CD14-positive monocyte (primary cell): ENCODE measurements at regions not wholly inside any gene's neighbourhood (a gene's known extent, or its start where the extent isn't known, plus 50 kb on each side); places are given as distances from the start of the nearest gene placed in this dataset.

Experiments used
- DNase-seq, 3 donors: peaks; one replicate each; pipeline ENCODE4 v3.0.0-alpha.2; 2011 to 2022
- H2AFZ ChIP-seq: 2 replicates; pipeline ENCODE4 v1.6.0; 2012; ENCODE audit warnings: mild to moderate bottlenecking, low read depth, low read length, inconsistent platforms; ENCODE audit not compliant: insufficient read depth, poor library complexity, severe bottlenecking
- H3K27ac ChIP-seq, 2 donors: 1 replicate in 1 of 2; 2 replicates in 1 of 2; pipeline ENCODE4 v1.5.1; 2012 to 2013; ENCODE audit warnings: low read length in 2 of 2, control low read depth in 1 of 2, inconsistent platforms in 1 of 2, low read depth in 1 of 2, mild to moderate bottlenecking in 1 of 2
- H3K27me3 ChIP-seq, 2 donors: one replicate each; pipeline versions ENCODE4 v1.6.0 to v1.6.1; 2011 to 2013; ENCODE audit warnings: low read length in 2 of 2; ENCODE audit not compliant: control insufficient read depth in 2 of 2, insufficient read depth in 2 of 2
- H3K36me3 ChIP-seq, 2 donors: replicated peaks in 1 of 2; 1 replicate in 1 of 2; 2 replicates in 1 of 2; pipeline versions ENCODE4 v1.5.1 to v1.6.1; 2012 to 2013; ENCODE audit warnings: low read length in 2 of 2, control low read depth in 1 of 2, inconsistent platforms in 1 of 2, mild to moderate bottlenecking in 1 of 2; ENCODE audit not compliant: insufficient read depth in 2 of 2, control insufficient read depth in 1 of 2
- H3K4me1 ChIP-seq, 2 donors: 1 replicate in 1 of 2; 2 replicates in 1 of 2; pipeline versions ENCODE4 v1.5.1 to v1.6.1; 2012 to 2013; ENCODE audit warnings: low read length in 2 of 2, control low read depth in 1 of 2, inconsistent platforms in 1 of 2, mild to moderate bottlenecking in 1 of 2, moderate library complexity in 1 of 2; ENCODE audit not compliant: insufficient read depth in 2 of 2, control insufficient read depth in 1 of 2
- H3K4me2 ChIP-seq: replicated peaks from 2 replicates; pipeline ENCODE3; 2012; ENCODE audit warnings: low read length, moderate library complexity, mild to moderate bottlenecking; ENCODE audit not compliant: poor library complexity, severe bottlenecking; ENCODE audit errors: extremely low read depth
- H3K4me3 ChIP-seq, 3 experiments: fragments of 200-600 bp in 1 of 3; sonication (generic) in 1 of 3; replicated peaks in 1 of 3; 1 replicate in 2 of 3; 2 replicates in 1 of 3; pipeline ENCODE4 v1.5.1; 2011 to 2013; ENCODE audit warnings: low read length in 3 of 3, mild to moderate bottlenecking in 3 of 3, control low read depth in 2 of 3, low read depth in 2 of 3, inconsistent platforms in 1 of 3, moderate library complexity in 1 of 3
- H3K79me2 ChIP-seq: 2 replicates; pipeline ENCODE4 v1.6.0; 2012; ENCODE audit warnings: mild to moderate bottlenecking, control low read depth, inconsistent platforms, low read length, moderate library complexity; ENCODE audit not compliant: insufficient read depth
- H3K9ac ChIP-seq: 2 replicates; pipeline ENCODE4 v1.6.0; 2017; ENCODE audit warnings: low read length, mild to moderate bottlenecking; ENCODE audit not compliant: insufficient read depth, poor library complexity, severe bottlenecking
- H3K9me3 ChIP-seq, 2 donors: replicated peaks in 1 of 2; 1 replicate in 1 of 2; 2 replicates in 1 of 2; pipeline versions ENCODE4 v1.5.1 to v1.6.1; 2012 to 2013; ENCODE audit warnings: low read length in 2 of 2, control low read depth in 1 of 2; ENCODE audit not compliant: control insufficient read depth in 1 of 2, insufficient read depth in 1 of 2
- H4K20me1 ChIP-seq: 2 replicates; pipeline ENCODE4 v1.6.0; 2012; ENCODE audit warnings: mild to moderate bottlenecking, low read length, control low read depth, moderate library complexity; ENCODE audit not compliant: insufficient read depth
- H3K27ac Mint-ChIP-seq, 7 donors: one replicate each; pipeline ENCODE4 v1.8.0; 2020; ENCODE audit warnings: mild to moderate bottlenecking in 7 of 7, mixed read lengths in 7 of 7, moderate library complexity in 6 of 7, inconsistent platforms in 2 of 7
- H3K27me3 Mint-ChIP-seq, 3 donors: one replicate each; pipeline ENCODE4 v1.8.0; 2021 to 2022; ENCODE audit warnings: low read depth in 3 of 3, mild to moderate bottlenecking in 3 of 3, mixed read lengths in 3 of 3, moderate library complexity in 3 of 3, inconsistent platforms in 1 of 3
- H3K36me3 Mint-ChIP-seq, 2 donors: one replicate each; pipeline ENCODE4 v1.8.0; 2020; ENCODE audit warnings: mixed read lengths in 2 of 2, inconsistent platforms in 1 of 2, mild to moderate bottlenecking in 1 of 2
- H3K4me1 Mint-ChIP-seq: one replicate; pipeline ENCODE4 v1.8.0; 2020; ENCODE audit warnings: mild to moderate bottlenecking, mixed read lengths
- H3K4me3 Mint-ChIP-seq, 2 donors: one replicate each; pipeline ENCODE4 v1.8.0; 2020; ENCODE audit warnings: mild to moderate bottlenecking in 2 of 2, mixed read lengths in 2 of 2, moderate library complexity in 1 of 2
- H3K9me3 Mint-ChIP-seq, 7 donors: one replicate each; pipeline ENCODE4 v1.8.0; 2020 to 2022; ENCODE audit warnings: mixed read lengths in 7 of 7, mild to moderate bottlenecking in 6 of 7, moderate library complexity in 6 of 7, inconsistent platforms in 2 of 7
- WGBS: methylation state at CpG from one replicate; pipeline ENCODE4 v1.1.5; 2013; ENCODE audit warnings: missing lambda C conversion rate; ENCODE audit not compliant: insufficient coverage; 5-methylcytosine and 5-hydroxymethylcytosine counted together
- intact Hi-C, 2 donors: fragments of 100-400 bp; cut with micrococcal nuclease; formaldehyde crosslinking; loops; one replicate each; pipeline versions ENCODE4 v1.15.0 to v1.15.1; 2023
- TF ChIP-seq, protein P1 (sequence below): fragments of 200-600 bp; IDR thresholded peaks from one replicate; pipeline ENCODE4 v1.8.0; 2022; ENCODE audit warnings: antibody characterized with exemption, mild to moderate bottlenecking

DNA sequence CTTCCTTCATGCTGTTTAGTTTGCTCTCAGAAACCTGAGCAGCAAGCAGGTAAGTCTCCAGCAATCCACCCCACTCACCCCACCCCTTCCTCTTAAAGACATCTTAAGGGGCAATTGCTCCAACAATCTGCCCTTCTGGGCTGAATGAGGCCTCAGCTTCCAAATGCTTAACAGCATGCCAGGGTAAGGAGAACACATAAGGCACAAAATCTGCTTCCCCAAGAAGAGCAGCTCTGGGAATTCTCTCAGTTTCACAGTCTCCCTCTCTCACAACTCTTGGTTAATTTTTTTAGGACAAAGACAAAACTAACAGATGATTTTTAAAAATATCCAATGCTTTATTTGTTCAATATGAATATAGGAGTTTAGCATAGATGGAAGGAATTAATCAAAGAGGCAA, 288.9 kb upstream of the CCDC196 start:
- H3K79me2 ChIP-seq, result no peaks in the 10 kb centered on the region
- no peaks in the 10 kb centered on the region for H3K27me3 Mint-ChIP-seq
- peaks cover 7 to 20% (median 18%) of the 10 kb centered on the region in 7 donors for H3K9me3 Mint-ChIP-seq
- H3K4me1 Mint-ChIP-seq, result no peaks in the 10 kb centered on the region
- H3K4me1 ChIP-seq, result no peaks in the 10 kb centered on the region
- H2AFZ ChIP-seq, result no peak overlapping the region
- no peak overlapping the region for H3K4me3 ChIP-seq
- no peak overlapping the region for H3K4me2 ChIP-seq
- H3K4me3 Mint-ChIP-seq, result no peak overlapping the region
- no peaks in the 10 kb centered on the region for H4K20me1 ChIP-seq
- intact Hi-C loops, result no loop called here
- no peaks in the 10 kb centered on the region for H3K27me3 ChIP-seq
- TF ChIP-seq, protein P1, sequence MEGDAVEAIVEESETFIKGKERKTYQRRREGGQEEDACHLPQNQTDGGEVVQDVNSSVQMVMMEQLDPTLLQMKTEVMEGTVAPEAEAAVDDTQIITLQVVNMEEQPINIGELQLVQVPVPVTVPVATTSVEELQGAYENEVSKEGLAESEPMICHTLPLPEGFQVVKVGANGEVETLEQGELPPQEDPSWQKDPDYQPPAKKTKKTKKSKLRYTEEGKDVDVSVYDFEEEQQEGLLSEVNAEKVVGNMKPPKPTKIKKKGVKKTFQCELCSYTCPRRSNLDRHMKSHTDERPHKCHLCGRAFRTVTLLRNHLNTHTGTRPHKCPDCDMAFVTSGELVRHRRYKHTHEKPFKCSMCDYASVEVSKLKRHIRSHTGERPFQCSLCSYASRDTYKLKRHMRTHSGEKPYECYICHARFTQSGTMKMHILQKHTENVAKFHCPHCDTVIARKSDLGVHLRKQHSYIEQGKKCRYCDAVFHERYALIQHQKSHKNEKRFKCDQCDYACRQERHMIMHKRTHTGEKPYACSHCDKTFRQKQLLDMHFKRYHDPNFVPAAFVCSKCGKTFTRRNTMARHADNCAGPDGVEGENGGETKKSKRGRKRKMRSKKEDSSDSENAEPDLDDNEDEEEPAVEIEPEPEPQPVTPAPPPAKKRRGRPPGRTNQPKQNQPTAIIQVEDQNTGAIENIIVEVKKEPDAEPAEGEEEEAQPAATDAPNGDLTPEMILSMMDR, result no peak
- H3K27ac Mint-ChIP-seq, result no peak overlapping the region
- peaks cover 22 to 32% of the 10 kb centered on the region in 2 donors for H3K9me3 ChIP-seq
- no peak for DNase-seq
- no peaks in the 10 kb centered on the region for H3K36me3 Mint-ChIP-seq
- no peak overlapping the region for H3K27ac ChIP-seq
- no peak overlapping the region for H3K9ac ChIP-seq
- no peaks in the 10 kb centered on the region for H3K36me3 ChIP-seq

DNA sequence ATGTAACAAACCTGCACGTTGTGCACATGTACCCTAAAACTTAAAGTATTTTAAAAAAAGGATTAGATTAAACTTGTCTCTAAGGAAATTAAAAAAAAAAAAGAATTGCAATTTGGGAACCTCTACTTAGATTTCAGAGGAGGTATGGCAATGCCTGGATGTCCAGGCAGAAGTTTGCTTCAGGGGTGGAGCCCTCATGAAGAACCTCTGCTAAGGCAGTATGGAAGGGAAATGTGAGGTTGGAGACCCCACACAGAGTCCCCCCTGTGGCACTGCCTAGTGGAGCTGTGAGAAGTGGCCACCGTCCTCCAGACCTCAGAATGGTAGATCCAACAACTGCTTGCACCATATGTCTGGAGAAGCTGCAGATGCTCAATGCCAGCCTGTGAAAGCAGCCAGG, 279.6 kb upstream of the CCDC196 start:
- DNase-seq, result no peak

More for the DNA sequence above, 279.6 kb upstream of the CCDC196 start:
- TF ChIP-seq, protein P1, result no peak
- WGBS, result 50% methylated on average over 1 of the region's 2 CpGs
- peaks cover 12 to 30% (median 19%) of the 10 kb centered on the region in 7 donors for H3K9me3 Mint-ChIP-seq
- H3K36me3 Mint-ChIP-seq, result no peaks in the 10 kb centered on the region
- no peaks in the 10 kb centered on the region for H3K4me1 Mint-ChIP-seq
- H3K27me3 ChIP-seq, result no peaks in the 10 kb centered on the region
- no peak overlapping the region for H3K4me2 ChIP-seq
- intact Hi-C loops, result no loop called here
- H3K27ac Mint-ChIP-seq, result no peak overlapping the region
- no peak overlapping the region for H3K4me3 Mint-ChIP-seq
- no peak overlapping the region for H3K9ac ChIP-seq
- no peak overlapping the region for H3K27ac ChIP-seq
- H3K27me3 Mint-ChIP-seq, result no peaks in the 10 kb centered on the region
- no peaks in the 10 kb centered on the region for H3K79me2 ChIP-seq
- no peaks in the 10 kb centered on the region for H3K36me3 ChIP-seq
- no peaks in the 10 kb centered on the region for H3K4me1 ChIP-seq
- H2AFZ ChIP-seq, result no peak overlapping the region
- H3K4me3 ChIP-seq, result no peak overlapping the region
- peaks cover 10 to 26% of the 10 kb centered on the region in 2 donors for H3K9me3 ChIP-seq
- H4K20me1 ChIP-seq, result no peaks in the 10 kb centered on the region
